ENCODE measurements at regions not wholly inside any gene's neighbourhood (a gene's known extent, or its start where the extent isn't known, plus 50 kb on each side); places are given as distances from the start of the nearest gene placed in this dataset.

DNA sequence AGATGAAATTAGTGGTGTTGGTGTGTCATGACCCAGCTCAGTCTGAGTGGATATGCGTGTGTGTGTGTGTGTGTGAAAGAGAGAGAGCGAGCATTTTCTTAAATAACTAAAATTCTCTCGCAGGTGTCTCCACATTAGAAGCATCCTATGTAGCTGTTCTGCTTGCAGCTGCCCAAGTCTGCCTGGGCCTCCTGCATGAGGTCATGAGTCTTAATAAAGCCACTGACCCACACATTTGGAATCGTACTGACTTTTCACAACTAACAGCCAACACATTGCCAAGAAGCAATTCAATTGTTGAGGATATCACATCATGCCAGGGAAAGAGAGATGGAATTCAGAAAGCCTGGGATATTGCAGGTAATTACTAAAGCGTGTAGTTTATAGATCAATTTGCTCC lies 238.2 kb upstream of the AJAP1 start:
- H3K79me2 ChIP-seq (ENCODE audit: insufficient read depth, low read length), result no peaks in the 10 kb centered on the region
- no peaks in the 10 kb centered on the region for H3K9me2 ChIP-seq (replicated peaks; ENCODE audit: insufficient read depth, low read length)
- no peak overlapping the region for H3K4me3 ChIP-seq (ENCODE audit: insufficient read depth, low read length, poor library complexity, severe bottlenecking)
- no peaks in the 10 kb centered on the region for H3K36me3 ChIP-seq (ENCODE audit: low read length)
- H3K27me3 ChIP-seq (ENCODE audit: low read length), result no peaks in the 10 kb centered on the region
- no peak overlapping the region for H3K4me2 ChIP-seq (ENCODE audit: low read depth, low read length, poor library complexity, severe bottlenecking)
- no peak overlapping the region for H3K9ac ChIP-seq (ENCODE audit: low read length)
- H3K27ac ChIP-seq (ENCODE audit: low read depth, low read length), result no peak overlapping the region
- TF ChIP-seq EZH2phosphoT487 (conservative IDR thresholded peaks at IDR 0.05; ENCODE audit: low read length) (no peak), CTCF (IDR thresholded peaks at IDR 0.05; ENCODE audit: insufficient read depth, low read length, poor library complexity, severe bottlenecking) (no peak)
- H3K9me3 ChIP-seq (ENCODE audit: insufficient read depth, low read length), result no peaks in the 10 kb centered on the region; the same call in 1 of the 2 replicates
- H2AFZ ChIP-seq (ENCODE audit: low read depth, low read length, severe bottlenecking), result no peak overlapping the region
- H3F3A ChIP-seq (ENCODE audit: insufficient read depth), result no peaks in the 10 kb centered on the region
- H4K20me1 ChIP-seq (ENCODE audit: low read depth, low read length), result no peaks in the 10 kb centered on the region

GRCh38 chr1:4418021-4418420 lies 236.4 kb upstream of the AJAP1 start:
- Histone ChIP-seq H3K27ac (ENCODE audit: low read depth, low read length) (no peak overlapping the region), H3K36me3 (ENCODE audit: low read length) (no peaks in the 10 kb centered on the region), H3K9ac (ENCODE audit: low read length) (no peak overlapping the region), H2AFZ (ENCODE audit: low read depth, low read length, severe bottlenecking) (no peak overlapping the region), H3K4me3 (ENCODE audit: insufficient read depth, low read length, poor library complexity, severe bottlenecking) (no peak overlapping the region), H3K9me2 (replicated peaks; ENCODE audit: insufficient read depth, low read length) (no peaks in the 10 kb centered on the region), H3F3A (ENCODE audit: insufficient read depth) (no peaks in the 10 kb centered on the region), H4K20me1 (ENCODE audit: low read depth, low read length) (no peaks in the 10 kb centered on the region), H3K27me3 (ENCODE audit: low read length) (no peaks in the 10 kb centered on the region), H3K9me3 (ENCODE audit: insufficient read depth, low read length) (no peaks in the 10 kb centered on the region; the same call in 1 of the 2 replicates), H3K79me2 (ENCODE audit: insufficient read depth, low read length) (no peaks in the 10 kb centered on the region), H3K4me2 (ENCODE audit: low read depth, low read length, poor library complexity, severe bottlenecking) (no peak overlapping the region)
- TF ChIP-seq CTCF (IDR thresholded peaks at IDR 0.05; ENCODE audit: insufficient read depth, low read length, poor library complexity, severe bottlenecking) (no peak), EZH2phosphoT487 (conservative IDR thresholded peaks at IDR 0.05; ENCODE audit: low read length) (no peak)

- no peaks in the 10 kb centered on the region for H4K20me1 ChIP-seq (ENCODE audit: low read depth, low read length)
- TF ChIP-seq EZH2phosphoT487 (conservative IDR thresholded peaks at IDR 0.05; ENCODE audit: low read length), result no peak
- no peak for TF ChIP-seq CTCF (IDR thresholded peaks at IDR 0.05; ENCODE audit: insufficient read depth, low read length, poor library complexity, severe bottlenecking)
- no peak overlapping the region for H3K27ac ChIP-seq (ENCODE audit: low read depth, low read length)
- no peak overlapping the region for H3K4me2 ChIP-seq (ENCODE audit: low read depth, low read length, poor library complexity, severe bottlenecking)
- H3K36me3 ChIP-seq (ENCODE audit: low read length), result no peaks in the 10 kb centered on the region
- no peak overlapping the region for H3K4me3 ChIP-seq (ENCODE audit: insufficient read depth, low read length, poor library complexity, severe bottlenecking)
- no peaks in the 10 kb centered on the region for H3F3A ChIP-seq (ENCODE audit: insufficient read depth)
- H3K9me3 ChIP-seq (ENCODE audit: insufficient read depth, low read length), result no peaks in the 10 kb centered on the region; the same call in 1 of the 2 replicates
- no peaks in the 10 kb centered on the region for H3K79me2 ChIP-seq (ENCODE audit: insufficient read depth, low read length)
- H3K9me2 ChIP-seq (replicated peaks; ENCODE audit: insufficient read depth, low read length), result no peaks in the 10 kb centered on the region
- no peaks in the 10 kb centered on the region for H3K27me3 ChIP-seq (ENCODE audit: low read length)
- H2AFZ ChIP-seq (ENCODE audit: low read depth, low read length, severe bottlenecking), result no peak overlapping the region
- no peak overlapping the region for H3K9ac ChIP-seq (ENCODE audit: low read length)
These were observed 232.4 kb upstream of the AJAP1 start for GRCh38 chr1:4421986-4422385.
